SU-DHL-6 (cell line): ENCODE measurements at regions not wholly inside any gene's neighbourhood (a gene's known extent, or its start where the extent isn't known, plus 50 kb on each side); places are given as distances from the start of the nearest gene placed in this dataset.

Source experiments
- CTCF ChIP-seq: fragments of 200-600 bp; sonication (generic); IDR thresholded peaks from one replicate; pipeline ENCODE4 v1.5.1; 2017; ENCODE audit warnings: antibody characterized with exemption, mild to moderate bottlenecking, low read length, moderate library complexity; ENCODE audit not compliant: insufficient read depth, poor library complexity, severe bottlenecking
- EZH2phosphoT487 ChIP-seq: fragments of 200-600 bp; sonication (generic), shearing (Covaris generic); conservative IDR thresholded peaks from 2 replicates; pipeline ENCODE4 v1.6.1; 2018; ENCODE audit warnings: mild to moderate bottlenecking, antibody characterized with exemption, low read length, moderate library complexity, mixed read lengths

- no peak for TF ChIP-seq CTCF
- TF ChIP-seq EZH2phosphoT487, result no peak
Measured at GRCh38 chr9:103913899-103914298, 180.2 kb upstream of the SMC2 start.
